Keratinocyte (primary cell): ENCODE measurements at regions not wholly inside any gene's neighbourhood (a gene's known extent, or its start where the extent isn't known, plus 50 kb on each side); places are given as distances from the start of the nearest gene placed in this dataset.

ENCODE experiments used
- EZH2 ChIP-seq: IDR thresholded peaks from one replicate; pipeline ENCODE4 v1.6.1; 2012; ENCODE audit warnings: inconsistent platforms, mild to moderate bottlenecking, low read length, moderate library complexity
- TF ChIP-seq, protein P1 (sequence below), 3 experiments: IDR thresholded peaks in 1 of 3; conservative IDR thresholded peaks in 1 of 3; optimal IDR thresholded peaks in 1 of 3; 2 replicates in 2 of 3; 3 replicates in 1 of 3; pipeline versions ENCODE3 to v1.5.1; 2011; ENCODE audit warnings: low read length in 3 of 3, mild to moderate bottlenecking in 3 of 3, moderate library complexity in 2 of 3, control low read depth in 1 of 3, inconsistent platforms in 1 of 3; ENCODE audit not compliant: insufficient read depth in 2 of 3; ENCODE audit errors: extremely low read depth in 1 of 3

DNA sequence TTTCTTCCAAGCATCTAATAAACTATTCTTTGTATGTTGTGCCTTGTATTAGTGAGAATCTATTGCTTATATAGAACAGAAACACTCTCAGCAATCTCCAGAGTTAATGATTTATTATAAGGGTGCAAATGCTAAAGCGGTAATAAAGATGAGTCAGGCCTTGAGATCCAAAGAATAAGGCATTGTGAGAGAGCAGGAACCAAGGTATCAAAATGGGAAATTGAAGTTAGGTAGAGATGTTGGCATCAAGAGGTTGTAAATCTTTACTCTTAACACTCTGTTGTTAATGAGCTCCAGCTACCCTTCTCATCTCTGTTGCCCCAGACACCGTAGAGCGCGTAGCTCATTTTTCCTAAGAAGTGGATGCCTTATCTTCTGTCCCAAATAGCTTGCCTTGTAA lies 375.2 kb downstream of the ARL4A start:
- TF ChIP-seq, protein P1, sequence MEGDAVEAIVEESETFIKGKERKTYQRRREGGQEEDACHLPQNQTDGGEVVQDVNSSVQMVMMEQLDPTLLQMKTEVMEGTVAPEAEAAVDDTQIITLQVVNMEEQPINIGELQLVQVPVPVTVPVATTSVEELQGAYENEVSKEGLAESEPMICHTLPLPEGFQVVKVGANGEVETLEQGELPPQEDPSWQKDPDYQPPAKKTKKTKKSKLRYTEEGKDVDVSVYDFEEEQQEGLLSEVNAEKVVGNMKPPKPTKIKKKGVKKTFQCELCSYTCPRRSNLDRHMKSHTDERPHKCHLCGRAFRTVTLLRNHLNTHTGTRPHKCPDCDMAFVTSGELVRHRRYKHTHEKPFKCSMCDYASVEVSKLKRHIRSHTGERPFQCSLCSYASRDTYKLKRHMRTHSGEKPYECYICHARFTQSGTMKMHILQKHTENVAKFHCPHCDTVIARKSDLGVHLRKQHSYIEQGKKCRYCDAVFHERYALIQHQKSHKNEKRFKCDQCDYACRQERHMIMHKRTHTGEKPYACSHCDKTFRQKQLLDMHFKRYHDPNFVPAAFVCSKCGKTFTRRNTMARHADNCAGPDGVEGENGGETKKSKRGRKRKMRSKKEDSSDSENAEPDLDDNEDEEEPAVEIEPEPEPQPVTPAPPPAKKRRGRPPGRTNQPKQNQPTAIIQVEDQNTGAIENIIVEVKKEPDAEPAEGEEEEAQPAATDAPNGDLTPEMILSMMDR (optimal IDR thresholded peaks at IDR 0.05 in 1 of 3, IDR thresholded peaks at IDR 0.05 in 1 of 3, conservative IDR thresholded peaks at IDR 0.05 in 1 of 3; ENCODE audit: extremely low read depth in 1 of 3, insufficient read depth in 2 of 3, low read length in 3 of 3): no peak
- no peak for TF ChIP-seq EZH2
